Breast epithelium (tissue), 4 donors: ENCODE measurements at regions not wholly inside any gene's neighbourhood (a gene's known extent, or its start where the extent isn't known, plus 50 kb on each side); places are given as distances from the start of the nearest gene placed in this dataset.

Source experiments
- DNase-seq, 2 donors: peaks; one replicate each; pipeline ENCODE4 v3.0.0-alpha.2; 2019; ENCODE audit warnings: low spot score in 2 of 2
- H3K27ac ChIP-seq, 2 donors: fragments of 200-600 bp; sonication (generic) in 1 of 2; one replicate each; pipeline ENCODE4 v1.5.1; 2016 to 2019; ENCODE audit warnings: mild to moderate bottlenecking in 1 of 2
- H3K27me3 ChIP-seq, 2 donors: fragments of 200-600 bp; sonication (generic) in 1 of 2; one replicate each; pipeline versions ENCODE4 v1.5.1 to v1.6.0; 2017 to 2019; ENCODE audit warnings: control low read depth in 1 of 2, mild to moderate bottlenecking in 1 of 2
- H3K36me3 ChIP-seq: fragments of 200-600 bp; one replicate; pipeline ENCODE4 v1.5.1; 2019
- H3K4me1 ChIP-seq, 2 donors: fragments of 200-600 bp; sonication (generic); one replicate each; pipeline ENCODE4 v1.5.1; 2016 to 2019; ENCODE audit warnings: control low read depth in 1 of 2
- H3K4me3 ChIP-seq, 3 donors: fragments of 200-600 bp; sonication (generic); 1 replicate in 2 of 3; 2 replicates in 1 of 3; pipeline ENCODE4 v1.5.1; 2016 to 2019; ENCODE audit warnings: mild to moderate bottlenecking in 3 of 3, moderate library complexity in 2 of 3
- H3K9me3 ChIP-seq, 2 donors: fragments of 200-600 bp; sonication (generic) in 1 of 2; one replicate each; pipeline ENCODE4 v1.5.1; 2016 to 2019; ENCODE audit warnings: control low read depth in 1 of 2
- CTCF ChIP-seq, 3 donors: fragments of 450-650 bp; IDR thresholded peaks; one replicate each; pipeline ENCODE4 v1.5.1; 2016 to 2017; ENCODE audit warnings: antibody characterized with exemption in 3 of 3, mild to moderate bottlenecking in 3 of 3, moderate library complexity in 3 of 3
- POLR2A ChIP-seq: fragments of 450-650 bp; IDR thresholded peaks from one replicate; pipeline ENCODE4 v1.6.1; 2016; ENCODE audit warnings: antibody characterized with exemption, mild to moderate bottlenecking, moderate library complexity
- POLR2AphosphoS5 ChIP-seq, 3 donors: sonication (generic); formaldehyde crosslinking; IDR thresholded peaks; one replicate each; pipeline ENCODE4 v1.6.1; 2017; ENCODE audit warnings: antibody characterized with exemption in 3 of 3
- intact Hi-C: fragments of 100-400 bp; cut with DNase I; formaldehyde crosslinking; loops from one replicate; pipeline ENCODE4 v1.15.1; 2023; ENCODE audit warnings: low total_unique reads

DNA sequence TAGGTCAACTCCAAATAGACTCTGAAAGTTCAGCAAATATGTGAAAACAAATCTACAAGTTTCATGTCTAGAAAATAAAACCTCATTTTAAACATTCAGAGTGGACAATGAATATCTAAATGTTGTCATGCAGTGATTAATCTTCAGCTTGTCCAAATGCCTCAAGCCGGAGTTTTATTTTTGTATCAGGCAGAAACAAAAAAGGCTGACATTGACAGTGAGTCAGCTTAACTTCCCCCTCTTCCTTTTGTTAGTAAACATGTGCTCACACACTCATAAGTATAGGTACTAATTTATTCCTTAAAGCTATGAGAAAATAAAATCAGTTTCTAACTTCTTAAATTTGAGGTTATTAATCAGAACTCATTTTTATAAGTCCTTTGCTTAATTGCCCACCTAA, 467.9 kb upstream of the DAB2 start:
- Histone ChIP-seq H3K4me1 (no peaks in the 10 kb centered on the region), H3K9me3 (no peaks in the 10 kb centered on the region), H3K27ac (no peak overlapping the region), H3K4me3 (no peak overlapping the region), H3K36me3 (no peaks in the 10 kb centered on the region), H3K27me3 (no peaks in the 10 kb centered on the region)
- no peak for TF ChIP-seq CTCF (IDR thresholded peaks at IDR 0.05)
- TF ChIP-seq POLR2A = no peak
- no peak for TF ChIP-seq POLR2AphosphoS5 (IDR thresholded peaks at IDR 0.05)
- intact Hi-C loops = no loop called here
- DNase-seq = no peak

GRCh38 chr5:39891376-39891775, 466.6 kb upstream of the DAB2 start:
- DNase-seq = no peak
- no peak for TF ChIP-seq POLR2A
- TF ChIP-seq POLR2AphosphoS5 (IDR thresholded peaks at IDR 0.05) = no peak
- TF ChIP-seq CTCF (IDR thresholded peaks at IDR 0.05) = no peak
- no peaks in the 10 kb centered on the region for H3K4me1 ChIP-seq
- no peaks in the 10 kb centered on the region for H3K36me3 ChIP-seq
- H3K9me3 ChIP-seq = no peaks in the 10 kb centered on the region
- H3K4me3 ChIP-seq = no peak overlapping the region
- H3K27me3 ChIP-seq = no peaks in the 10 kb centered on the region
- no peak overlapping the region for H3K27ac ChIP-seq
- intact Hi-C loops = no loop called here

GRCh38 chr5:39880985-39881384, 456.2 kb upstream of the DAB2 start:
- Histone ChIP-seq H3K4me3 (no peak overlapping the region), H3K36me3 (no peaks in the 10 kb centered on the region), H3K27ac (no peak overlapping the region), H3K4me1 (no peaks in the 10 kb centered on the region), H3K27me3 (no peaks in the 10 kb centered on the region), H3K9me3 (no peaks in the 10 kb centered on the region)
- TF ChIP-seq CTCF (IDR thresholded peaks at IDR 0.05) (no peak), POLR2A (no peak), POLR2AphosphoS5 (IDR thresholded peaks at IDR 0.05) (no peak)
- DNase-seq = no peak
- intact Hi-C loops = no loop called here

DNA sequence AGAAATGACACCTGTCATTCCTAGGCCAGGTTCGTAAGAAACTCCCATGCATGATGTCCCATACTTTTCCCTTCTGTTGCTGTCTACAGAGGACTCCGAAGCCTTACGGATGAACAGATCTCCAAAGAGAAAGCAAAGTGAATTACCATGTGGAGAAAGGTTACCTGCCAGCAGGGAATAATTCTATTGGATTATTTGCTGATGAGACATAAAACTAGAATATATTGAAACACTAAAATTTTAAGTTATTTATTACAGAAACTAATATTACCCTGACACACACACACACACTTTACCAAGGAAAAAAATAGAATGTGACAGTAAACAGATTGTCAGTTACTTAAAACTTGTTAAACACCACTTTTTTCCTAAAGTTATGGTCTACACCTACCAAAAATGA, 452.7 kb upstream of the DAB2 start:
- intact Hi-C loops = no loop called here

DNA sequence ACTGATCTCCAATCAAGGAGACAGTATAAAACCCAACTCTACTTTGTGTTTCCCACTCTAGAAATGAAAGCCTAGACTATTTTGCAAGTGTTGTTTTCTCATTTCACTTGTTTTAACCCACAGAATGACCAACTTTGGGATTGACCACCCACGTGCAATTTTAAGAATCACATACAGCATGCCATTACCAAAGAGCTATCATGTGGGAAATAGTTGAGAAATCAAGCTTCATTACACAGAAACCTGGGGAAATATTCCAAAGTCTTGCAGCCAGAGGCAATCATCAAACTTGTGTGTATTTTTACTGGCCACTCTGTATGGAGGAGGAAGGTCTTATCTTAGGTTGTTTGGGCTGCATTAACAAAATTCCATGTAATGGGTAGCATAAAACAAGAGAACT, 451.4 kb upstream of the DAB2 start:
- intact Hi-C loops = no loop called here
- Histone ChIP-seq H3K4me1 (no peaks in the 10 kb centered on the region), H3K4me3 (no peak overlapping the region), H3K27ac (no peak overlapping the region), H3K36me3 (no peaks in the 10 kb centered on the region), H3K27me3 (no peaks in the 10 kb centered on the region), H3K9me3 (no peaks in the 10 kb centered on the region)
- DNase-seq = no peak
- TF ChIP-seq CTCF (IDR thresholded peaks at IDR 0.05) (no peak), POLR2AphosphoS5 (IDR thresholded peaks at IDR 0.05) (no peak), POLR2A (no peak)

More for the DNA sequence above, 452.7 kb upstream of the DAB2 start:
- H3K27ac ChIP-seq = no peak overlapping the region
- H3K36me3 ChIP-seq = no peaks in the 10 kb centered on the region
- H3K4me3 ChIP-seq = no peak overlapping the region
- no peak for TF ChIP-seq POLR2AphosphoS5 (IDR thresholded peaks at IDR 0.05)
- TF ChIP-seq POLR2A = no peak
- TF ChIP-seq CTCF (IDR thresholded peaks at IDR 0.05) = no peak
- no peak for DNase-seq
- H3K9me3 ChIP-seq = no peaks in the 10 kb centered on the region
- no peaks in the 10 kb centered on the region for H3K4me1 ChIP-seq
- no peaks in the 10 kb centered on the region for H3K27me3 ChIP-seq
